H4 (cell line): ENCODE measurements at regions not wholly inside any gene's neighbourhood (a gene's known extent, or its start where the extent isn't known, plus 50 kb on each side); places are given as distances from the start of the nearest gene placed in this dataset.
"Not testable (repeated sequence)": the region's sequence is repeated elsewhere in the genome, so short reads cannot be mapped to it uniquely, and the experiment has no call there.

ENCODE experiments used
- DNase-seq: peaks from one replicate; pipeline ENCODE4 v3.0.0-alpha.2; 2015; ENCODE audit warnings: low spot score

DNA sequence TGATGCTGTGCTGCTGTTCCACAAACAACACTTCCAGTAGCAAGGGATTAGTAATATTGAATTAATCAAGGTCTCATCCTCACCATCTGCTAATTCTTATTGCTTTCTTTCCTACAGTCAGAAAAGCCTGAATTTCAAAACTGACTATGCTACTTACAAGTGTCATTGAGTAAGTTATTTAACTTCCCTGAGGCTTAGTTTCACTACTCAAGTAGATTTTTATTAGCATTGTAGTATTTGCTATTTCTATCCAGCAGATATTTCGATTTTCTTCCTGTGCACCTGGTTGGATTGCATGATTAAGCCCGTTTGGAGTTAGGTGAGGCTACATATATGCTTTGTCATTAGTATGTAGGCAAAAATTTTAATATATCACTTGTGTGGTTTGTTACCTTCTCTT is 591.5 kb downstream of the TRHDE start:
- DNase-seq: no peak

DNA sequence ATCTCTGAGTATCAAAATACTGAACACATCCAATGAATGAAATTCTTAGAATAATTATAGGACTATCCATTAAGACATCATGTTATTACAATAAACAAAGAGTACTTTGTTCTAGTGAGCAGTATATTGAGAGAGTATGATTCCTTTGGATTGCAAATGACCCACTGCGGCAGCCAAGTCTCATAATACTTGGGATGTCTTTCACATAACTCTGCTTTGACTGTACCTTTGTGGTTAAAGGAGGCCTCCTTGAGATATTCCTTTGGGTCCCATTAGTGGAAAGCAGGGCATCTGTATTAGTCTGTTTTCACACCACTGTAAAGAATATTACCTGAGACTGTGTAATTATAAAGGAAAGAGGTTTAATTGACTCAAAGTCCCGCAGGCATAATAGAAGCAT is 593.8 kb downstream of the TRHDE start:
- DNase-seq: no peak

DNA sequence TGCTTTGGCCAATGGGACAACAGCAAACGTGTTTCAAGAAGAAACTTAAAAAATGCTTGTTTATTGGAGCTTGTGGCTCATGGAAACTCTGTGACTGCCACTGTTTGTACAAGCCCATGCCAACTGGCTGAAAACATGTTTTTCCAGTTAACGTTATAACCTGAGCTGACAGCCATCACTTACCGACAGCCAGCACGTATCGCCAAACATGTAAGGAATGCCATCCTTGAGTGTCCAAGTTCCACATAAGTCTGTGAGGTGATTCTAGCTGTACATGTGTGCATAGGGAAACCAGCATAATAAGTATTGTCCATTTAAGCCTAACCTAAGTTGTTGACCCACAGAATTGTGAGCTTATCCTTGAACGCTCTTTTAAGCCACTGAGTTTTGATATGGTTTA is 596.9 kb downstream of the TRHDE start:
- DNase-seq: no peak

- no peak for DNase-seq
Observed at GRCh38 chr12:72872238-72872887, 600.2 kb downstream of the TRHDE start.

DNA sequence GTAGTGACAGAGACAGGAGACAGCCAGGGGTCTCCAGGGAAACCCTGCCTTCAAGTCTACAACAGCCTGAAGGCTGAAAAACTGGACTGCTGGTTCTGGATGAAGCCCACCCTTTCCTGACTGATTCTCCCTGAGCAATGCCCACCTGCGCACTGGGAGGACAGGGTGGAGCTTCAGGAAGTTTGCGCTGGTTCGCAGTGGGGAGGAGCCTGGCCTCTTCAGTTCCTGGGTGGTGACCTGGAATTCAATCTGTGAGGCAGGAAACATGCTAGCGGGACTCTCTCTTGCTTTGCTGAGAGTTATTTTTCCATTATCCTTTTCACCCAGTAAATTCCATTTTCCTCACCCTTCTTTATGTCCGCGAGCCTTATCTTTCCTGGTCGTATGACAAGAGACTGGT is 600.8 kb downstream of the TRHDE start:
- DNase-seq: no peak

GRCh38 chr12:72876092-72876491 is 603.9 kb downstream of the TRHDE start:
- DNase-seq: no peak

DNA sequence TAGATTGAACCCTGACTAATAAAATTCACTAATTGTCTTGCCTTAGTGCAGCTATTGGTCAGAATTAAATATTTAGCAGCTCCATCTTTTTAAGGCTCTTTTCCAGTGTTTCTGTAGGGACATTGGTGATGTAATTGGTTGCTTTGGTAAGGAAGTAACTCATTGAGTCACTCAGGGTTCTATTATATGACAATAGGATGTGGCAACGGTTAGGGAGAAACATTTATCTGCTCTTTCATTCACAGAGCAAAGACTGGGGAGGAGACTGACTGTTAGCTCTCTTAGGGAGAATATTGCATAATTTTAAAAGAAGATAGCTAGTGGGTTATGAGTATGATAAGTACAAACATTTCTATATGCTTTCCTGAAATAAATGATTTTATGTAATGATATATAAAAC is 616.5 kb downstream of the TRHDE start:
- no peak for DNase-seq

DNA sequence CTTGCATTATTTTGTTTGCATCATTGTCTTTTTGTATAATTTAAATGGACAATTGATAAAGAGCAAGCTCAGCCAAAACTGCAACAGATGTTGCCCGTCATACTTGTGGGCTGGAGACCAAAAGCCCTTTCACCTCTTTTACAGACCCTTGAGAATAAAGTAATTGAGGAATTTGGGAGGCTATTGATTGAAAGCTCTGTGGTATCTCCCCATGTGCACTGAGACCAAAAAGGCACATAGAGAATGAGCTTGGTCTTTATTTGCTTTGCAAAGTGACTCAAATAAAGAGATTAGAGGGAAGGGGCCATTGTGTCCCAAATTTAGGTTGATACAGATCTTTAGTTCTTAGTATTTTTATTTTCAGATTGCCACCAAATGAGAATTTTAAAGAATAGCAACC is 617.6 kb downstream of the TRHDE start:
- DNase-seq: no peak

DNA sequence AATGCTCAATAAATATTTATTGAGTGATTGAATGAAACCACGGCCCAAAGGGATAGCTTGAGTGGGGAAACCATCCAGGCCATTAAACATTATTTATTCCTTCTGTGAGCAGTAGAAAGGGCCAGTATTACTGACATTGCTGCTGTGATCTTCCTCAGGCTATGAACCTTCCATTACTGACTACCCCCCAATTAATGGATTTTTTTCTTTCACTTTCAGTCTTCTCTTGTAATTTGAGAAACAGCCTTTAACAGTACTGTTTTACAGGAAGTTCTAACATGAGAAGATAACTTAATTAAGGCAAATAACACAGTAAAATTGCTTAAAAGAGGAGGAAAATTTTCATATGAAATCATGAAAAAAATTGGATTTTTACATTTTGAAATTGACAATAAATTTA is 629.5 kb downstream of the TRHDE start:
- DNase-seq: peak; percentile 16

- no peak for DNase-seq
Observed at GRCh38 chr12:72925716-72926115, 653.5 kb downstream of the TRHDE start.

DNA sequence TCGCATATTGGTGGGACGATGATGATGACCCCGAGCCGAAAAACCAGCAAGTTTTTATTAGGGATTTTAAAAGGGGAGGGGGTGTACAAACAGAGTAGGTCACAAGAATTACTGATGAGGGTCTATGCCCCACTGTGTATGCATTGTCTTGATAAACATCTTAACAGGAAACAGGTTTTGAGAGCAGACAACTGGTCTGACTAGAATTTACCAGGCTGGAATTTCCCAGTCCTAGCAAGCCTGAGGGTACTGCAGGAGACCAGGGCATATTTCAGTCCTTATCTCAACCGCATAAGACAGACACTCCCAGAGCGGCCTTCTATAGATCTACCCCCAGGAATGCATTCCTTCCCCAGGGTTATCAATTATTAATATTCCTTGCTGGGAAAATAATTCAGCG is 659.7 kb downstream of the TRHDE start:
- not testable (repeated sequence) for DNase-seq

DNA sequence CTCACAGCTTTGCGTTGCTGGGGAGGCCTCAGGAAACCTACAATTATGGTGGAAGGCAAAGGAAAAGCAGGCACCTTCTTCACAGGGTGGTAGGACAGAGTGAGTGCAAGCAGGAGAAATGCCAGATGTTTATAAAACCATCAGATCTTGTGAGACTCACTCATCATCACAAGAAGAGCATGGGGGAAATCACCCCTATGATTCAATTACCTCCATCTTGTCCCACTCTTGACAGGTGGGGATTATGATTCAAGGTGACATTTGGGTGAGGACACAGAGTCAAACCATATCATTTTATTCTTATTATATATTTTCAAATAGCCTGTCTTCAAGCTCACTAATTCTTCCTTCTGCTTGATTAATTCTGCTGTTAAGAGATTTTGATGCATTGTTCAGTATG is 665.3 kb downstream of the TRHDE start:
- DNase-seq: no peak

DNA sequence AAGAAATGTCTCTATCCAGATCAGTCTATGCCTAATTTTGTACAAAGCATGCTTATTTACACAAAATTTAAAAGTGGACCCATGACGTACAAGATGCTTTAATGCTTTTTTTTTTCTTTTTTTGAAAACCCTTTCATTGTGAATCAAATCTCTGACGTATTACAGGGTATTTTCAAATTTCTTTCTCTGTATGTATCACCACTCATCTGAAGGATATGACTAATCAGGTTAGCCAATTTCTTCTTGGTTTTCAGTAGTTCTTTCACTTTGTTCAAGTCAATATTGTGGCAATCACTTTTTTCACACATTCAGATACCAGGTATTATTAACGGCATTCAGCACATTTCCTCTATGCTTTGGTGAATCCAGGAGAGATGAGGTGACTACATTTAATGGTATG is 685.3 kb downstream of the TRHDE start:
- DNase-seq: no peak

DNA sequence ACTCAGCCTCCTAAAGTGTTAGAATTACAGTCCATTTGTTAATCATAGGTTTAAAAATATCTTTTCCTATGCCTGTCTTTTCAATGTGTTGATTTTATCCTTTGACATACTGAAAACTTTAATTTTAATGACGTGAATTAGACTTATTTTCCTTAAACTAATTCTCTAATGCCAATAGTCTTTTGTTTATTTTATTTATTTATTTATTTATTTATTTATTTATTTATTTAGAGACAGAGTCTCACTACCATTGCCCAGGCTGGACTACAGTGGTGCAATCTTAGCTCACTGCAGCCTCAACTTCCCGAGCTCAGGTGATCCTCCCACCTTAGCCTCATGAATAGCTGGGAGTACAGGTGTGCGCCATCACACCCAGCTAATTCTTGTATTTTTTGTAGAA is 694.5 kb downstream of the TRHDE start:
- no peak for DNase-seq

DNA sequence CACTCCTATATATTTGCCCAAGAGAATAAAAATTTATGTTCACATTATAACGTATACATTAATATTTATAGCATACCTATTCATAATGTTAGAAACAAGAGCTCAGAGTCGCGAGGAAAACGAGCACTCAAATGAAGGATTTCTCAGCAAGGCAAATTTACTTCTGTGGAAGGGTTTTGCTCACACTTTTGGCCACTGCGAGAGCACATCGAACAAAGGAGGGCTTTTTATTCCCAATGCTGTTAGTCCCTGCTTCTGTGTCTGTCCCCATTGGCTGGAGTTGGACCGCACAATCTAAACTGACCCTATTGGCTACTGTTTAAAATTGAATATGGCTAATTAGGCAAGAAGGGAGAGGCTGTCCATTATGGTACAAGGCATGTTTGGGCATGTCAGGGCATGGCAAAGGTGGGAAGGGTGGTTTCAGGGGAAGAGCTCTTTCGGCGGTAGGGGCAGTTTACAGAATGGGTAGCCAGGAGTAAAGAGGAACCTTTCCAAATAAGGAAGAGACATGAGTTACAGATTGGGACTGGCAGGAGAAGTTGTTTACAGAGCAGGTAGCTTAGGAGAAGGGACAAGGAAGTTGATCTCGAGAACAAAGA is 702.9 kb downstream of the TRHDE start:
- no peak for DNase-seq

- DNase-seq: no peak
Observed at GRCh38 chr12:72978999-72979398, 706.8 kb downstream of the TRHDE start.

DNA sequence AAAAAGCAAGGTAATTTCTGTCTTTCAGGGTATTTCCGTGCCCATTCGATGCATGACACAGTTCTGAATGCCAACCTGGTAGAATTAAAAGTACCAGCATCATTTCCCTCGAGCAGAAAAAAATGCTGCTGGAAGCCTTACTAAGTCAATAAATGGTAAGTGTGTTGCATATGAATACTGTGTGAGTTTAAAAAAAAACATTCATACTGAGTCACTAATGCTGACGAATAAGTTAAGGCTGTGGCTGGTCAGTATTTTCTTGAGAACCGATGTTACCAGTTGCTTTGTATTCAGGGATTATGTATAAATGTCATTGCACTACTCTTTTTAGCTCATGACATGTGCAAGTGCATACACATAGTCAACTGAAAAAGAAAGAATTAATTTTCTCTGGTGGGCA is 710.2 kb downstream of the TRHDE start:
- no peak for DNase-seq

- DNase-seq: no peak
Observed at GRCh38 chr12:72986963-72987362, 714.8 kb downstream of the TRHDE start.

DNA sequence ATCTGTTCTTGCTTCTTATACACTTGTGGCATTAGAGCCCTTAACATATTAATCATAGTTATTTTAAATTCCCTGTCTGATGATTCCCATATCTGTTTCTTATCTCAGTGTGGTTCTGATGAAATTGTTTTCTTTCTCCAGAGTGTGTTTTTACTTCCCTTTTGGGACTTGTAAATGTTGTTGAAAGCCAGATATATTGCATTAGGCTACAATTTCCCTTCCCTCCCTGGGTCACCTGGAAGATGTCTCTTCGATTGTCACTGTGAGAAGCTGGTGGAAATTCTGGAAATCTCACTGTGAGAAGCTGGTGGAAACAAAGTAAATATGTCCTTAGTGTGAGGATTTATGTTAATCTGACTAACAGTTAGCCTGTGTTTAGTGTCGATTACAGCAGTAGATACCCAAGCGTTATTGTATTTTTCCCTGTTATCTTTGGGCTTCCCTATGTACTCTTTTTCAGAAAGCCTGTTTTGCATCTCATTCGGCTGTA is 717.3 kb downstream of the TRHDE start:
- no peak for DNase-seq

- not testable (repeated sequence) for DNase-seq
Observed at GRCh38 chr12:72995029-72995428, 722.9 kb downstream of the TRHDE start.

GRCh38 chr12:72995616-72996015 is 723.4 kb downstream of the TRHDE start:
- peak; percentile 18 for DNase-seq

DNA sequence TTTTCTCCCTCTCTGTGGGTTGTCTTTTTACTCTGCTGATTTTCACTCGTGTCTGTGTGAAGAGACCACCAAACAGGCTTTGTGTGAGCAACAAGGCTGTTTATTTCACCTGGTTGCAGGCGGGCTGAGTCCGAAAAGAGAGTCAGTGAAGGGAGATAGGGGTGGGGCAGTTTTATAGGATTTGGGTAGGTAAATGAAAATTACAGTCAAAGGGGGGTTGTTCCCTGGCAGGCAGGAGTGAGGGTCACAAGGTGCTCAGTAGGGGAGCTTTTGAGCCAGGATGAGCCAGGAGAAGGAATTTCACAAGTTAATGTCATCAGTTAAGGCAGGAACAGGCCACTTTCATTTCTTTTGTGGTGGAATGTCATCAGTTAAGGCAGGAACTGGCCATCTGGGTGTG is 729.6 kb downstream of the TRHDE start:
- DNase-seq: not testable (repeated sequence)

DNA sequence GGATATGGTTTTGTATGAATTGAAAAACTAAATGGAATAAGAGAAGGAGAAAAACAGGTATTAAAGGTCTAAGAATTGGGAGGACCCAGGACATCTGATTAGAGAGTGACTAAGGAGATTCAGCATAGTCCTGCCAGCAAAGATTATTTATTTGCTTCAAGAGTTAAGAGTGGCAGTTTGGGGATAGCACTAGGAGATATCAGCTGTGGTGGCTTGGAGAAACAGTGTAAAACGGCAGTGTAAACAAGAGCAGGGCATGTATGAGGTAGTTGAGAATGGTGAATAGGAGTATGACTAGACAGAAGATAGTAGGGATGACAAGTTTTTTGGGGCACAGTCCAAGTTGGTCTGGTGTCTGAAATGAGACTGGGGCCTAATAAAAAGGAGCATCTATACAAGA is 730.3 kb downstream of the TRHDE start:
- DNase-seq: not testable (repeated sequence)
